Esophagus mucosa (tissue), 1 donor: ENCODE measurements at regions not wholly inside any gene's neighbourhood (a gene's known extent, or its start where the extent isn't known, plus 50 kb on each side); places are given as distances from the start of the nearest gene placed in this dataset.
"Not testable (repeated sequence)": the region's sequence is repeated elsewhere in the genome, so short reads cannot be mapped to it uniquely, and the experiment has no call there.

Experiments used
- ATAC-seq: fragments of 200-7000 bp; cut with Tn5 transposase; one replicate; pipeline ENCODE4 v1.9.1; 2020
- donor health status: DM: yes; HTN: yes; CAD: no.

DNA sequence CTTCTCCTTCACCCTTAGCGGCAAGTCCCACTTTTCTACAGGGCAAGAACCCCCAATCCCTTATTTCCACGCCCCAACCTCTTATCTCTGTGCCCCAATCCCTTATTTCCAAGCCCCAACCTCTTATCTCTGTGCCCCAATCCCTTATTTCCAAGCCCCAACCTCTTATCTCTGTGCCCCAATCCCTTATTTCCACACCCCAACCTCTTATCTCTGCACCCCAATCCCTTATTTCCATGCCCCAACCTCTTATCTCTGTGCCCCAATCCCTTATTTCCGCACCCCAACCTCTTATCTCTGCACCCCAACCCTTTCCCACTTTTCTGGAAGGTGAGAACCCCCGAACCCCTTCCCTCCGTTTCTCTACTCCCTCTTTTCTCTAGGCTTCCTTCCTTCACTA lies 116.1 kb upstream of the GJE1 start:
- not testable (repeated sequence) for ATAC-seq

DNA sequence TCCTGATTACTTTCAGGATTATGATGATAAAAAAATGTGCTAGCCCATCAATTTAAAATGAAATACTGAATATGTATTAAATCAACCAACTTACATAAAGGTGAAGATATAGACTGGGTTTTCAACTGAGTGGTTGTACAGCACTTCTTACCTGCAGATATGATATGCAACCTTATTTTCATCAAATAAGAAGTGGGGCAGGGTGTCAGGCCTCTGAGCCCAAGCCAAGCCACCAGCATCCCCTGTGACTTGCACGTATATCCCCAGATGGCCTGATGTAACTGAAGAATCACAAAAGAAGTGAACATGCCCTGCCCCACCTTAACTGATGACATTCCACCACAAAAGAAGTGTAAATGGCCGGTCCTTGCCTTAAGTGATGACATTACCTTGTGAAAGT lies 117.3 kb upstream of the GJE1 start:
- ATAC-seq = not testable (repeated sequence)

DNA sequence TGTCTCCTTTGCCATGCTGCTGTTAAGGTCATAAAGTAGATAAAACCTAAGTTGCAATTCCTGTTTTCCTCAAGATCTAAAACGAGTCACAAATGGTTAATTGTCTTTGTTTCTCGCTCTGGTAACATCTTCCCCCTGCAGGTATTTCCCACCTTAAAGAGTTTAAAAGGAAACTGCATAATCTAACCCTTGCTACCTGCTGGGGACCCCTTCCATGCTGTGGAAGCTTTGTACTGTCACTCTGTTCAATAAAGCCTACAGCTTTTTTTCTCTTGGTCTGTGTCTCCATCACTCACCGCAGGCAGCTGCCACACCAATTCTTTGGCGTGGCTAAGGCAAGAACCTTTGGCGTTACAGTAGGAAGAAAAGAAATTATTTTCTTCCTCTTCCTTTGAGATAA lies 117.7 kb upstream of the GJE1 start:
- ATAC-seq = no peak

DNA sequence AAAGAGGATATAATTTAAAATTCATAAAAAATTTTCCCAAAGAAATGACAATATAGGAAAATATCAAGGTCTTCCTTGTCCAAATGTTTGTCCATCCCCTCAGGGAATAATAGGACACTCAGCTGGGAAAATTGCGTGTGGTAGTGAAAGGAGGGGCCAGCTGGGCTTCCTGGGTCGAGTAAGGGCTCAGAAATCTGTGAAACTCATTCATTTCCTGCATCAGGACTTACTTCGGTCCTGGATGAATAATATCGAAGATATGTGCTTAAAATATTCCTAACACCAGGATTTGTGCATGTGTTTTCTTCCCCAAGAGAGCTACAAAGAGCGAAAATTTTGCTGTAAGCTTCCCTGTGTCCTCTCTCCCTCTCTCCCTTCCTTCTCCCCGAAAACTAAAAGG lies 118.2 kb upstream of the GJE1 start:
- no peak for ATAC-seq

DNA sequence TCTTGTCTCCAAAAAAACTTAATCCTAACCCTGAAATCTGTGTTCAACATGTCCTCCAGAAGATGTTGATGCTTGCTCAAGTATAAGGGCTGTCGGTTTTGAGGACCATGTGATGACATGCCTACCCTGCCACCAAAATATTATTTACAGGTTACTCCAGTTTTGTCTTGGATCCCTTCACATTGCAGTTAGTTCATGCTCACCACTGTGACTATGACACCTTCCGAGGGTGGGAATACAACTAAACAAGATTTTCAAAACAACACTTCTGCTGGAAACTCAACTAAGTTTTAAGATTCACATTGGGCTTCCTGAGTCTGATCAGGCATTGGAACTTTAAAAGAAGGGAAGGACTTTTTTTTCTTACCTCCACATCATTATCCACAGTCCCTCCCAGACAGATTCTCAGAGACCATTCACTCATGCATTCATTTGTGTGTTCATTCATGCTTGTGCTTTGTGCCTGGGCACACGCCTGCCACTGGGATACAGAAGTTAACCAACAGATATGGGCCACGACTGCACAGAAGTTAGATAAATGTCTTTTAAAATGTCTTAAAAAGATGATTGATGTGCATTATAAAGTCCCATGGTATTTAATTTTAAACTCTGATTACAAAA lies 118.7 kb upstream of the GJE1 start:
- peak; percentile 77 for ATAC-seq

DNA sequence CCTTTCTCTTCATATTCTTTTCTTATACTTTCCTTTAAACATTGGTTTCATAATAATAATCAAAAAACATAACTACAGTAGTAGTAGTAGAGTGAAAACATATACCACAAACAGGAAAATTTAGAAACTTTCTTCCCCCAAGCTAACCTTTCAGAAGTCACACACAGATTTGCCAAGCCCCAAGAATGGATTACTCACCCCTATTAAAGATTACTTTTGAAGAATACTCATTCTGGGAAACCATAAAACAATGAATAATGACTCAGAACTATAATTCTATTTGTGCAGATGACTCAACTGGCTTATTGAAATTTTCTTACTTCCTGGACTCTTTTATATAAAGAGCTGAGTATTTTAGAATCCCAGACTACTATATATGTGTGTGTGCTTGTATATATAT lies 119.4 kb upstream of the GJE1 start:
- peak; percentile 97 for ATAC-seq

DNA sequence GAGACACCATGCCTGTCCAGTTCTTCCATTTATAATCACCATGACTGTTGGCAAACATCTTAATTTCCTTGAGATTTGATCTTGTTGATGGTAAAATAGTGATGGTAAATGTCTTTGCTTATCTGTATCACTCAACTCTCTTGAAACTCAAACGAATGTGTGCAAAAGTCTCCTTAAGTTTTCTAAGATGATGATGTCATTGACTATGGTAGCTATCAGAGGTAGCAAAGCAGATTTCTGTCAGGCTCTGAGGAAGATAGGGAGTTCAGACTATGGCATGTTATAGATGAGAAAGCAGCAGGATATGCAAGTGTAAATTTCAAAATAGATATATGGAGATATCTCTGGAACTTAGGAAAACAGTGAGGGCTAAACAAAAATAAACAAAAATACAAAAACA lies 121.0 kb upstream of the GJE1 start:
- ATAC-seq = no peak

DNA sequence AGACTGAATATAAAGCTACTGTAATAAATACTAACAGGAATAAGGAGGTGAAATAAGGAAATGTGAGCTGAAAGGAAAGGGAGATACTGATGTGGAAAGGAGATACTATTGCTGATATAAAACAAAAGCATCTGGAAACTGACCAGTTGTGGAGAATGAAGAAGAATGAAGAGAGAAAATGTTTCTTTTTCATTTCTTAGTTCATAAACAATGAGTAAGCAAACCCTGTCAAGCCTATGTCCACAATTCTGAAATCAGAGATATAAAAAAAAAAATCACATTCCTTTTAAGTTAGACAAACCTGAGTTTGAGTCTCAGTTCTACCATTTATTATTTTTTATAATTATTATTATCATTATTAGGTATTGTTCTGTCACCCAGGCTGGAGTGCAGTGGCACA lies 121.6 kb upstream of the GJE1 start:
- no peak for ATAC-seq

DNA sequence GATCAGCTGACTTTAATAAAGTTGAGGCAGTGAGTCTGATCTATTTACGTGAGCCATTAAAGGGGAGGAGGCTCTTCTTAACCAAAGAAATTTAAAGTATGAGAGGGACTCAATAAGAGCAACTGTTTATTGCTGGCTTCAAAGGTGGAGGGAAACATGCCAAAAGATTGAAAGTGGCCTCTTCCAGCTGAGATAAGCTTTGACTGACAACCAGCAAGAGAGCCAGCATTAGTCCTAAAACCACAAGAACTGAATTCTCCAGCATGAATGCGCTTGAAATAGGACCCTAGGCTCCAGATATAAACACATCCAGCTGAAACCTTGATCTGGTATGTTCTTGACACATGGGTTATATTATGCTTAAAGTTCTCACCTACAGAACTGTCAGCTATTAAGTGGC lies 123.1 kb upstream of the GJE1 start:
- no peak for ATAC-seq

DNA sequence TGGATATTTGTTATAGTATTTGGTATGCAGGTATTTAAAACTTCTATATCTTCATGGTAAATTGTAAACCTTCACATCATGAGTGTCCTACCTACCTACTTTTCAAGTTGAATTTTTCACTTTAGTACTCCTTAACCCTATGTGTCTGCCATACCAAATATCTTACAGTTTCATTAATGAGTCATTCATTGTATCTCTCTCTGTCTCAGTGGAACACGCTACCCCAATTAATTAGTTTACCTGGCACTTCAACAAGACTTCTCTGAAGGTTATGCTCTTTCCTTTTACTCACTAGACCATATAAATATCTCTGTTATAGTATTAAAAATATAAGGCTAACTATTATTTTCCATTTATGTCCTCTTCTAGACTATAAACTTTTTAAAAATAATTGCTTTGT lies 123.9 kb upstream of the GJE1 start:
- no peak for ATAC-seq

DNA sequence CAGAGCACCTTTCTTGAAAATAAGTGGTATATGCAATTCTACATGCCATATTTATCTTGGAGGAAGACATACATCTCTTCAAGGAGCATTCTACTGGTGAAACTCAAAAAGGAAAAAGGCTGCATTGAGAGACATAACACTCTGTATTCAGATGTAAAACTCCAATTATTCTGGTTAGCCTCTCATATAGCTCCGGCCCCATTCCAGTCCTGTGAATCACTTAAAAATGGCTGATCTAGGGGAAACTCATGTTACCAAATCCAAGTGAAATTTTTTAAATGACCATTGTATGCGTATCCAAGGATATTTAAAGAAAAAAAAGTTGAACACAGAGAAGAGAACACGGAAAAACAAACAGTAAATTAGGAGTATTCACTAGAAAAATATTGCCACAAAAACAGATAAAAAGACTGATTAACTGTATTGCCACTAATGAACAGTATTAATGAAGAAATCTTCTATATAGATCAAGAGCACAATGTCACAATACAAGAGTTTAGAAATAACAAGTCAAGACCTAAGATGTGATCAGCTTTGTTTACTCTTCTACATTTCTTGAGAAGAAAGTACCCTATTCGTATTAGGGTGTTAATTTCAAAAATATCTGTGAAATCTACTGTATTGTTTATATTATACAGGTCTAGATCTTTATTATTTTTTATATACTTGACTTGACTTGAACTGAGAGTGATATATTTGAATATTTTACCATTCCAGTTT lies 124.5 kb upstream of the GJE1 start:
- no peak for ATAC-seq

DNA sequence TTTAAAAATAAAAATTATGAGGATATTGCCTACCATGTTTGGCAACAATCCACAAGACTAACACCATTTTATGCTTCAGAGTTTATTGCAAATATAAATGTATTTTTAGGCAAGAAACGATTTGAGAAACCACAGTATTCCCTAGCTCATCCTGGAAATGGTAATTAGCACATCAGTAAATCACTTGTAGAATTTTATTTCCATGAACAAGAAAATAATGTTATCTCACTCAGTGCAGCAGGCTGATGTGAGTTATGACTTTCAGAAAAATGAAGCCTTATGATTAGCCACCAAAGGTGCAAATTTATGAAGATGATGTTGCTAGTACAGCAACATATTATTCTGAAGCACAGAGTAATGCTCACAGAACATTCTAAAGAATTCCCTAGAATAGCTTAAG lies 127.7 kb upstream of the GJE1 start:
- ATAC-seq = no peak

DNA sequence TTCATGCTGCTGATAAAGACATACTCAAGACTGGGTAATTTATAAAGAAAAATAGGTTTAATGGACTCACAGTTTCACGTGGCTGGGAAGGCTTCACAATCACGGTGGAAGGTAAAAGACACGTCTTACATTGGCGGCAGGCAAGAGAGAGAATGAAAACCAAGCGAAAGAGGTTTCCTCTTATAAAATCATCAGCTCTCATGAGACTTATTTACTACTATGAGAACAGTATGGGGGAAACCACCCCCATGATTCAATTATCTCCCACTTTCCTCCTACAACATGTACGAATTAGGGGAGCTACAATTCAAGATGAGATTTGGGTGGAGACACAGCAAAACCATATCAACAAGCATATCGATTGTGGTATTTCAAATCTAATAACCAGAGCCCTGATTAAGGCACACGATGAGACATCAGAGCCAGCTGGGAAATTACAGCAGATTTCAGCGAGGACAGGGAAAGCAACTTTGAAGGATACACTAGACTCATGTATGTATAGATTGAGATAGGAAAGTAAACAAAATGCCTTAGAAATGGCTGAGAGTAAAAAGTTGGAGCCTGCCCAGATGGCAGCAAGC lies 129.8 kb upstream of the GJE1 start:
- no peak for ATAC-seq

DNA sequence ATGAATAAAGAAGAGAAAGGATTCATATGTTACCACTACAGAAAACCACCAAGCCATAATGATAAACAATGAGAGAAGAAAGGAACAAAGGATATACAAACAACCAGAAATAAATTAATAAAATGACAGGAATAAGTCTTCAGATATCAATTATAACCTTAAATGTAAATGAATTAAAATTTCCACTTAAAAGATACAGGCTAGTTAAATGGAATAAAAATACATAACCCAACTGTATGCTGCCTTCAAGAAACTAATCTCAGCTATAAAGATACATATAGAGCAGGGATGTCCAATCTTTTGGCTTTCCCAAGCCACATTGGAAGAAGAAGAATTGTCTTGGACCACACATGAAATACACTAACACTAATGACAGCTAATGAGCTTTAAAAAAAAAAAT lies 135.9 kb upstream of the GJE1 start:
- ATAC-seq = no peak

DNA sequence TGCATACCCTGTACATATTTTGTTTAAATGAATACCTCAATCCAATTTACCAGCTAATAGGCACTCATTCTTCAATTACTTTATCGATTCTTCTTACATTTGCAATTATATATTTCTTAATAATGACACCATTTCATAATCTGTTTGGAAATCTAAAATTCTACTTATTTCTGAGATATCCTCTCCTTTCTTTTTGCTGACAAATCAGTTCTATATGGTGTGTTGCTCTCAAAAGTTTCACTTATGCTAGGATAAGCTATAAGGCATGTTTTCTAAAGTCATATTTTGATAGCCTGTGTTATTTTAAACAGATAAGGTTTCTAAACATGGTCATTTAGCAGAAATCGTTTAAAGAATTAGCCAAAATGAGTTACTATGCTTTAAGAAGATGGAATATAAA lies 140.6 kb upstream of the GJE1 start:
- ATAC-seq = no peak

DNA sequence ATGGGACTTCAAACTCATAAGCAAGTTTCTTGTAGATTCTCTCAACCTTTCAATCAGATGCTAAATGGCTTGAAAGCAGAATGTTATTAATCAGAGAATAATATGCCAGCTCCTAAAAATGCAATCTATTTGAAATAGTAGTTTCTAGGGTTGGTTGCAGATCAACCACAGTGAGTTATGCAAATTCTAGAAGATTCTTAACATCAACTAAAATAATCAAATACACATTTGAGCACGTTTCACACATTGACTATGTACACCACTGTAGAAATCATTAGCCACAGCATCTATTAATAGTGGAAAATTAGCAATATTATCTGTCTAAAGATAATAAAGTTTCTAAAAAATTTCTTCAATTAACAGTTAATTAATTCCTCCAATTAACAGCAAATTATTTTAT lies 141.9 kb upstream of the GJE1 start:
- ATAC-seq = no peak

DNA sequence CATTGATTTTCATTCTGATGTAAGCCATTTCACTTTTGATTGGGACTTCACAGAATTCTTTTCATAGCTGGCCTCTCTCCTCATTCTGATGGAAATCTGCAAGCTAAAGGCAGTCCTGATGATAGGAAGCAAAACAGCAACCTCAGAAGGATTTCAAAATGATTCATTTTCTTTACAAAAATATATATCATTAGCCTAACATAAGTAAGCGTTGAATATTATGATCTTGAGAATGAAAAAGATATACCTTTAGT lies 143.1 kb upstream of the GJE1 start:
- no peak for ATAC-seq

DNA sequence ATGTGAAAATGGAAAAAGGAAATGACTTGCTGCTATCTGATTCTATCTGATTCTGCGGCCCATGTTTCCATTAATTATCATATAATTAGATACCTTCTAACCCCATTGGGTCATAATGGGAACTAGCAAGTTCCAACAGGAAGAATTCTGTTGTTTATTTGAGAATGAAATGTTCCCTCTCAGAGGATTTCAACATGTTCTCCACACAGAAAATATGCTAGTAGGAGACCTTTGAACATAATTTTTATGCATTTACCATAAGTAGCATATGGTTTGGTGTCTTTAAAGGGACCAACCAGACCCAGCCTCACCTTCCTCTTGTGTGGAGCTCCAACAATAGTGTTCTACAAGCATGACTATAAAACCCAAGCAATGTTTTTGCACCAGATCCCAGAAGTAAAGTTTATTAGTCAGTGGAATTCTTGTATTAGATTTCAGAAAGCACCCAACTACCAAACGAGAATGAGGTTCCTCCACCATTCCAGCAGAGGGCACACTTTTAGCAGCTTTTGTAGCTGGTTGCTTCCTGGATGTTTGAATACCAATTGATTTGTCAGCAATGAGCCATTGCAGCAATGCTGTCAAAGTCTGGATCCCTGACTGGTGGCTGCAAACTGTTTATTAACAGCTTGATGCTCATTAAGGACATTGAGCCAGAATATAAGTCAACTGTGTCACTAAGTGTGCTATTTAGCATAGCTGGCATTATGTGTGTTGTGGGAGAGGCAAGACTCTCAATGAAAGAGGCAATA lies 143.6 kb upstream of the GJE1 start:
- ATAC-seq = peak; percentile 62

DNA sequence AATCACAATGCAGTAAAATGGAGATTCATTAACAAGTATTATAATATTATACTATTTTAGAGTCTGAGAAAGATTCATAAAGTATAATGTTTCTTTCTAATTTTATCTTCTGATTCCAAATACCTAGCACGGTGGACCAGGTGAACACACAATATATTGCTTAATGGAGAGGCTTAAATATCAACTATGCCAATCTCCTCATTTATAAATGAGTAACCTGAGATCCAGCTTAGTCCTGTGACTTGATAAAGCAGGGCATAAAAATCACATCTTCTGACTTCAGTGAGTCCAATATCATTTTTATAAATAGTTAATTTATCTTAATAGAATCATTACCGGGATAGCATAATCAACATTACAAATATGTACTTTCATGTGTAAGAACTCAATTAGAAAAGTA lies 144.4 kb upstream of the GJE1 start:
- ATAC-seq = no peak

DNA sequence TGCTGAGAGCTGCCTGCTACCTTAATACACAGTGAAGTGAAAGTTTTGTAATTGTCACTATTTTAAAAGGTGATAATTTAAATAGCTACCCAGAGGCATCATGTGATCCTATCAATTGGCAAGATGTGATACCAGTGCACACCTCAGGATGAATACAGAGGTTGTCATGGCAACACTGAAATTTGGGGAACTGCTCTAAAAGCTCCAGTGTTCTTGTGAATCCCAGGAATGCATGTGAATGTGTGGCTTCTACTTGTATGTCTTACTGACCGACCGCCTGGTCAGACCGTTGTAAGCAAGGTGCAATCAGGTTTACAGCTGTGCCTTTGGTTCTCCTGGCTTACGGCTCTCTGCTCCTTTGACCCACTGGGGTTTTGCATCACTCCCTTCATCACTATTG lies 146.3 kb upstream of the GJE1 start:
- no peak for ATAC-seq

DNA sequence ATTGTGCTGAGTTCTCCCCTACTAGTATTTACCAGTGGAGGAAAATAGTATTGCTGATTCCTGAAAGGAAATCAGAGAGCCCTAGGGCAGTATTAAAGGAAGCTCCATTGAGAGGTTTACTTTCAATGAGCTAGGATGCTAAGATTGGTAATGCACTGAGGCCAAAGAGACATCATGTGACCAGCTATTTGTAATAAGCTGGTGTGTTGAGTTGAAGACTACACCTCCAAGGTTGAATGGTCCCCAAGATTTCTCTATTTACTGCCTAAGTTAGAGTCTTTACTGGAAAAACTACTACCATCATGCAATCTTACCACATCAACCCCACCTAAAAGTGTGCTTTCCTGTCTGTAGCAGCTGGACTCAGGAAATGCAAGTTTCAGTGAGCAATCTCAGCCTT lies 151.5 kb upstream of the GJE1 start:
- no peak for ATAC-seq

DNA sequence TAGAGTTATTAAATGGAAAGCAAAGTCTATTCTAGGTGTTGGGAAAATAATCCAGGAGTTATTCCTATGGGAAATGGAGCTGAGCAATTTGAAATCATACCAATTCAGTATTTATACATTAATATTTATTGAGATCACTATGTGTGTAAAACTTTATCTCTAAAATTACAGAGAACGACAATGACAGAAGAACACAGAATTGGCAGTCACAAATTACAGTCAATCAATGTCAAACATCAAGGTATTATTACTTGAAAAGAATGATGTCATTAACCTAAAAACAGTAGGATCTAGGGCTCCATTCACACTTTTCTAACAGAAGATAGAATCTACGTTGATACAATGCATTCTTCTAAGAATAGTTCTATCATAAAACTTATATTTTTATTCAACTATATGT lies 154.9 kb upstream of the GJE1 start:
- ATAC-seq = no peak

DNA sequence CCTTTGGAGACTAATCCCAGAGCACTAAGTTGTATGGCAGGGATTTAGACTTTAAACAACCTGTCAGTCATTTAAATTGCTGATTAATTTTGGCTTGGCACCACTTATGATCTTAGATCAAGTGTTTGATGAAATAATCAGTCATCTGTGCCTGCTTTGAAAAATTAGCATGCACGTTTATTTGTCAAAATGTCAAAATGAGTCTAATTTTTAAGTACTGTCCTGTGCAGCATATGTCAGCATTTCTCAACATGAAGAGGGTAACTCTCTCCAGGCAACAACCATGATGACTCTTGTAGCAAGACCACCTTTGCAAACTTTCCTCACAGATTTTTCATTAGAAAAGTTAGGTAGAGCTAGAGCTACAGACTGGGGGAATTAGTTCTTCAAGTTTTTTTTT lies 155.7 kb upstream of the GJE1 start:
- no peak for ATAC-seq

DNA sequence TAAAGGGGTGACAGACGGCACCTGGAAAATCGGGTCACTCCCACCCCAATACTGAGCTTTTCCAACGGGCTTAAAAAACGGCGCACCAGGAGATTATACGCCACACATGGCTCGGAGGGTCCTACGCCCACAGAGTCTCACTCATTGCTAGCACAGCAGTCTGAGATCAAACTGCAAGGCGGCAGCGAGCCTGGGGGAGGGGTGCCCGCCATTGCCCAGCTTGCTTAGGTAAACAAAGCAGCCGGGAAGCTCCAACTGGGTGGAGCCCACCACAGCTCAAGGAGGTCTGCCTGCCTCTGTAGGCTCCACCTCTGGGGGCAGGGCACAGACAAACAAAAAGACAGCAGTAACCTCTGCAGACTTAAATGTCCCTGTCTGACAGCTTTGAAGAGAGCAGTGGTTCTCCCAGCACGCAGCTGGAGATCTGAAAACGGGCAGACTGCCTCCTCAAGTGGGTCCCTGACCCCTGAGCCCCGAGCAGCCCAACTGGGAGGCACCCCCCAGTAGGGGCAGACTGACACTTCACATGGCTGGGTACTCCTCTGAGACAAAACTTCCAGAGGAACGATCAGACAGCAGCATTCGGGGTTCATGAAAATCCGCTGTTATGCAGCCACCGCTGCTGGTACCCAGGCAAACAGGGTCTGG lies 162.8 kb upstream of the GJE1 start:
- not testable (repeated sequence) for ATAC-seq
